Suprapubic skin (tissue), 4 donors: ENCODE measurements at regions not wholly inside any gene's neighbourhood (a gene's known extent, or its start where the extent isn't known, plus 50 kb on each side); places are given as distances from the start of the nearest gene placed in this dataset.

Experiments used
- EP300 ChIP-seq: sonication (generic); formaldehyde crosslinking; IDR thresholded peaks from one replicate; pipeline ENCODE4 v1.6.1; 2017; ENCODE audit warnings: antibody characterized with exemption
- POLR2A ChIP-seq, 2 donors: fragments of 450-650 bp; IDR thresholded peaks; one replicate each; pipeline ENCODE4 v1.6.1; 2017; ENCODE audit warnings: antibody characterized with exemption in 2 of 2, mild to moderate bottlenecking in 2 of 2, moderate library complexity in 2 of 2
- POLR2AphosphoS5 ChIP-seq, 3 donors: sonication (generic); formaldehyde crosslinking; IDR thresholded peaks; one replicate each; pipeline ENCODE4 v1.6.1; 2017; ENCODE audit warnings: antibody characterized with exemption in 3 of 3
- TF ChIP-seq, protein P1 (sequence below), 2 donors: fragments of 200-600 bp in 1 of 2; fragments of 450-650 bp in 1 of 2; sonication (generic) in 1 of 2; IDR thresholded peaks; one replicate each; pipeline ENCODE4 v1.5.1; 2016 to 2019; ENCODE audit warnings: antibody characterized with exemption in 2 of 2, mild to moderate bottlenecking in 1 of 2, moderate library complexity in 1 of 2

DNA sequence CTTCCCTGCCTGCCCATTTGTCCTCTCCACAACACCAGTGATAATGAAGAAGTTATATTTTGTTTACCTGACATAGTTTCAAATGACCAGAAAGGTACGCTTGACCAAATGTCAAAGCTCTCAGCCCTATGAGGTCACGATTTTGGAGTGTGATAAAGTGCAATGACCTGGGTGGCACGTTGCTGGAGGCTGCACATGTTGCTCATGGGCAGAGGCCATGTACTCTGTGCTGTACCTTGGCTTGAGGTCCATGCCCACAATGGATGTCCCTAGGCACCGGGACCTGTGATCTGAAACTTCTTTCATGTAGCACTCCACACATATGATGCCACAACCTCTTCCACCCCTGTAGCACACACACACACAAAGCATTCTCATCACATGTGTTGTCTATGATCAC lies 164.0 kb upstream of the HEY2 start:
- TF ChIP-seq POLR2AphosphoS5 (IDR thresholded peaks at IDR 0.05) (no peak), POLR2A (IDR thresholded peaks at IDR 0.05) (no peak), EP300 (no peak)
- TF ChIP-seq, protein P1, sequence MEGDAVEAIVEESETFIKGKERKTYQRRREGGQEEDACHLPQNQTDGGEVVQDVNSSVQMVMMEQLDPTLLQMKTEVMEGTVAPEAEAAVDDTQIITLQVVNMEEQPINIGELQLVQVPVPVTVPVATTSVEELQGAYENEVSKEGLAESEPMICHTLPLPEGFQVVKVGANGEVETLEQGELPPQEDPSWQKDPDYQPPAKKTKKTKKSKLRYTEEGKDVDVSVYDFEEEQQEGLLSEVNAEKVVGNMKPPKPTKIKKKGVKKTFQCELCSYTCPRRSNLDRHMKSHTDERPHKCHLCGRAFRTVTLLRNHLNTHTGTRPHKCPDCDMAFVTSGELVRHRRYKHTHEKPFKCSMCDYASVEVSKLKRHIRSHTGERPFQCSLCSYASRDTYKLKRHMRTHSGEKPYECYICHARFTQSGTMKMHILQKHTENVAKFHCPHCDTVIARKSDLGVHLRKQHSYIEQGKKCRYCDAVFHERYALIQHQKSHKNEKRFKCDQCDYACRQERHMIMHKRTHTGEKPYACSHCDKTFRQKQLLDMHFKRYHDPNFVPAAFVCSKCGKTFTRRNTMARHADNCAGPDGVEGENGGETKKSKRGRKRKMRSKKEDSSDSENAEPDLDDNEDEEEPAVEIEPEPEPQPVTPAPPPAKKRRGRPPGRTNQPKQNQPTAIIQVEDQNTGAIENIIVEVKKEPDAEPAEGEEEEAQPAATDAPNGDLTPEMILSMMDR (IDR thresholded peaks at IDR 0.05): no peak
